DND-41 (cell line): ENCODE measurements at regions not wholly inside any gene's neighbourhood (a gene's known extent, or its start where the extent isn't known, plus 50 kb on each side); places are given as distances from the start of the nearest gene placed in this dataset.

Experiments
- ATAC-seq: fragments of 200-7000 bp; cut with Tn5 transposase; 3 replicates; pipeline ENCODE4 v1.9.1; 2021; ENCODE audit warnings: low read depth; ENCODE audit not compliant: insufficient read depth
- DNase-seq: peaks from one replicate; pipeline ENCODE4 v3.0.0-alpha.2; 2020
- H2AFZ ChIP-seq: 2 replicates; pipeline ENCODE4 v1.6.0; 2012; ENCODE audit warnings: low read depth, low read length
- H3K27ac ChIP-seq: 2 replicates; pipeline ENCODE4 v1.5.1; 2012; ENCODE audit warnings: low read length, inconsistent platforms
- H3K27me3 ChIP-seq: fragments of 200-600 bp; sonication (generic); 2 replicates; pipeline ENCODE4 v1.6.0; 2012; ENCODE audit warnings: low read length, mild to moderate bottlenecking, inconsistent platforms; ENCODE audit not compliant: insufficient read depth, poor library complexity
- H3K36me3 ChIP-seq: 2 replicates; pipeline ENCODE4 v1.5.1; 2012; ENCODE audit warnings: low read length, inconsistent platforms; ENCODE audit not compliant: insufficient read depth
- H3K4me1 ChIP-seq: 2 replicates; pipeline ENCODE4 v1.5.1; 2012; ENCODE audit warnings: mild to moderate bottlenecking, low read length; ENCODE audit not compliant: insufficient read depth
- H3K4me2 ChIP-seq: 2 replicates; pipeline ENCODE4 v1.6.0; 2012; ENCODE audit warnings: mild to moderate bottlenecking, moderate library complexity, low read length, inconsistent platforms; ENCODE audit not compliant: insufficient read depth
- H3K4me3 ChIP-seq, 2 experiments: fragments of 200-600 bp in 1 of 2; shearing (Covaris generic) in 1 of 2; 2 replicates each; pipeline ENCODE4 v1.5.1; 2012 to 2016; ENCODE audit warnings: inconsistent platforms in 2 of 2, low read length in 2 of 2, mild to moderate bottlenecking in 2 of 2, low read depth in 1 of 2, moderate library complexity in 1 of 2
- H3K79me2 ChIP-seq: 2 replicates; pipeline ENCODE4 v1.6.0; 2012; ENCODE audit warnings: low read length, inconsistent platforms; ENCODE audit not compliant: insufficient read depth
- H3K9ac ChIP-seq: 2 replicates; pipeline ENCODE4 v1.6.0; 2012; ENCODE audit warnings: low read depth, mild to moderate bottlenecking, inconsistent platforms, low read length, moderate library complexity
- H3K9me3 ChIP-seq: 2 replicates; pipeline ENCODE4 v1.5.1; 2012; ENCODE audit warnings: low read length, moderate library complexity, mild to moderate bottlenecking, inconsistent platforms; ENCODE audit not compliant: insufficient read depth, severe bottlenecking
- H4K20me1 ChIP-seq: 2 replicates; pipeline ENCODE4 v1.6.0; 2012; ENCODE audit warnings: low read length; ENCODE audit not compliant: insufficient read depth
- CTCF ChIP-seq: IDR thresholded peaks from 2 replicates; pipeline ENCODE4 v1.5.1; 2012; ENCODE audit warnings: borderline replicate concordance, low read length, moderate library complexity, mild to moderate bottlenecking; ENCODE audit not compliant: poor library complexity, severe bottlenecking; ENCODE audit errors: extremely low read depth
- EZH2 ChIP-seq: IDR thresholded peaks from 3 replicates; pipeline ENCODE4 v1.6.1; 2012; ENCODE audit warnings: borderline replicate concordance, low read depth, mild to moderate bottlenecking, moderate library complexity, low read length, inconsistent platforms; ENCODE audit not compliant: severe bottlenecking

- no peak overlapping the region for H3K4me2 ChIP-seq
- H3K36me3 ChIP-seq, result no peaks in the 10 kb centered on the region
- H3K9ac ChIP-seq, result no peak overlapping the region
- ATAC-seq (no peak), DNase-seq (no peak)
- no peak overlapping the region for H3K27ac ChIP-seq
- H2AFZ ChIP-seq, result no peak overlapping the region
- H3K79me2 ChIP-seq, result no peaks in the 10 kb centered on the region
- H3K4me1 ChIP-seq, result no peaks in the 10 kb centered on the region
- no peaks in the 10 kb centered on the region for H3K9me3 ChIP-seq
- no peaks in the 10 kb centered on the region for H4K20me1 ChIP-seq
- no peak overlapping the region for H3K4me3 ChIP-seq
- TF ChIP-seq EZH2, result no peak
- no peak for TF ChIP-seq CTCF
- H3K27me3 ChIP-seq, result no peaks in the 10 kb centered on the region
These were observed 398.7 kb upstream of the MARCKS start for GRCh38 chr6:113458368-113459010.

- no peak overlapping the region for H3K9ac ChIP-seq
- no peak overlapping the region for H3K4me3 ChIP-seq
- H3K9me3 ChIP-seq, result no peaks in the 10 kb centered on the region
- H3K27ac ChIP-seq, result no peak overlapping the region
- H2AFZ ChIP-seq, result no peak overlapping the region
- no peak overlapping the region for H3K4me2 ChIP-seq
- TF ChIP-seq CTCF (peak; percentile 23), EZH2 (no peak)
- no peaks in the 10 kb centered on the region for H3K79me2 ChIP-seq
- H4K20me1 ChIP-seq, result no peaks in the 10 kb centered on the region
- no peaks in the 10 kb centered on the region for H3K36me3 ChIP-seq
- H3K4me1 ChIP-seq, result no peaks in the 10 kb centered on the region
- no peak for ATAC-seq
- no peak for DNase-seq
- no peaks in the 10 kb centered on the region for H3K27me3 ChIP-seq
These were observed 395.8 kb upstream of the MARCKS start for GRCh38 chr6:113461153-113461932.

- TF ChIP-seq EZH2 (no peak), CTCF (no peak)
- no peaks in the 10 kb centered on the region for H3K36me3 ChIP-seq
- H3K4me3 ChIP-seq, result no peak overlapping the region
- no peaks in the 10 kb centered on the region for H3K79me2 ChIP-seq
- H3K9me3 ChIP-seq, result no peaks in the 10 kb centered on the region
- H3K27me3 ChIP-seq, result no peaks in the 10 kb centered on the region
- ATAC-seq (no peak), DNase-seq (no peak)
- H2AFZ ChIP-seq, result no peak overlapping the region
- no peaks in the 10 kb centered on the region for H3K4me1 ChIP-seq
- no peak overlapping the region for H3K27ac ChIP-seq
- no peak overlapping the region for H3K4me2 ChIP-seq
- no peak overlapping the region for H3K9ac ChIP-seq
- H4K20me1 ChIP-seq, result no peaks in the 10 kb centered on the region
These were observed 392.6 kb upstream of the MARCKS start for GRCh38 chr6:113464536-113464935.
